Endothelial cell of umbilical vein (primary cell): ENCODE measurements at regions not wholly inside any gene's neighbourhood (a gene's known extent, or its start where the extent isn't known, plus 50 kb on each side); places are given as distances from the start of the nearest gene placed in this dataset.

Source experiments
- CTCF ChIP-seq, 2 donors: IDR thresholded peaks; 1 replicate in 1 of 2; 2 replicates in 1 of 2; pipeline ENCODE4 v1.5.1; 2011; ENCODE audit warnings: low read length in 2 of 2, mild to moderate bottlenecking in 2 of 2, moderate library complexity in 2 of 2, control low read depth in 1 of 2, inconsistent platforms in 1 of 2, low read depth in 1 of 2; ENCODE audit not compliant: insufficient read depth in 1 of 2; ENCODE audit errors: extremely low read depth in 1 of 2
- EZH2 ChIP-seq: IDR thresholded peaks from 2 replicates; pipeline ENCODE4 v1.6.1; 2012; ENCODE audit warnings: borderline replicate concordance, low read depth, mild to moderate bottlenecking, moderate library complexity, low read length, inconsistent platforms; ENCODE audit not compliant: severe bottlenecking
- MYC ChIP-seq: IDR thresholded peaks from one replicate; pipeline ENCODE4 v1.6.1; 2011; ENCODE audit warnings: mild to moderate bottlenecking, low read depth, low read length
- POLR2A ChIP-seq: IDR thresholded peaks from 2 replicates; pipeline ENCODE4 v1.6.1; 2012; ENCODE audit warnings: low read depth, mild to moderate bottlenecking, control low read depth, low read length
- POLR2AphosphoS5 ChIP-seq: IDR thresholded peaks from 2 replicates; pipeline ENCODE4 v1.6.1; 2012; ENCODE audit warnings: low read depth, mild to moderate bottlenecking, control low read depth, low read length, moderate library complexity; ENCODE audit not compliant: insufficient read depth
- TF ChIP-seq, protein P1 (sequence below): IDR thresholded peaks from 2 replicates; pipeline ENCODE4 v1.6.1; 2011; ENCODE audit not compliant: insufficient read depth, insufficient read length

DNA sequence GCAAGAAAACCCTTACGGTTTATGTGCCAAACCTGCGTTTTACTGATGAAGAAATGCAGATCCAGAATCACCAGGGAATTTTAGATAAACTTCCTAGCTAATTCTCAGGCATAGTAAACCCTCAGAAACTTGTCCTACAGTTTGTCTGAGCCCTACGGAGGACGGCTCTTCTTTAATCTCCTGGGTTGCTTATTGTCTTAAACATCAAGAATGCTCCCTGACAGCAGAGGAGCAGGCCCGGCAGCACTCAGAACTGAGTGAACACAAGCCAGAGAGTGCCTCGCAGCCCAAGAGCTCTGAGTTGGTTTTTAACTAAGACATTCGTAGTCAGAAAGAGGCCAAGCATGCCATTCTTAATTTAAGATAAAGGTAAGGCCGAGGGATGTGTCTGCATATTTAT is 114.7 kb upstream of the ERCC6L2 start:
- no peak for TF ChIP-seq CTCF (IDR thresholded peaks at IDR 0.05; ENCODE audit: extremely low read depth in 1 of 2, insufficient read depth in 1 of 2, low read depth in 1 of 2, low read length in 2 of 2)
- TF ChIP-seq EZH2: no peak
- TF ChIP-seq POLR2A: no peak
- TF ChIP-seq POLR2AphosphoS5: no peak
- no peak for TF ChIP-seq MYC
- TF ChIP-seq, protein P1, sequence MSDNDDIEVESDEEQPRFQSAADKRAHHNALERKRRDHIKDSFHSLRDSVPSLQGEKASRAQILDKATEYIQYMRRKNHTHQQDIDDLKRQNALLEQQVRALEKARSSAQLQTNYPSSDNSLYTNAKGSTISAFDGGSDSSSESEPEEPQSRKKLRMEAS: no peak
